Naive B cell (primary cell): ENCODE measurements at regions not wholly inside any gene's neighbourhood (a gene's known extent, or its start where the extent isn't known, plus 50 kb on each side); places are given as distances from the start of the nearest gene placed in this dataset.
"Not testable (repeated sequence)": the region's sequence is repeated elsewhere in the genome, so short reads cannot be mapped to it uniquely, and the experiment has no call there.

Experiments used
- ATAC-seq, 2 donors: fragments of 150-1000 bp; cut with Tn5 transposase; 2 replicates each; pipeline ENCODE4 v1.10.0; 2021; ENCODE audit warnings: low read depth in 2 of 2, mild to moderate bottlenecking in 2 of 2, moderate library complexity in 2 of 2
- DNase-seq: peaks from one replicate; pipeline ENCODE4 v3.0.0; 2022
- H3K27ac Mint-ChIP-seq, 6 donors: one replicate each; pipeline ENCODE4 v1.8.0; 2020 to 2022; ENCODE audit warnings: mild to moderate bottlenecking in 6 of 6, mixed read lengths in 6 of 6, moderate library complexity in 5 of 6, inconsistent platforms in 2 of 6
- H3K27me3 Mint-ChIP-seq, 3 donors: one replicate each; pipeline ENCODE4 v1.8.0; 2021 to 2022; ENCODE audit warnings: mixed read lengths in 3 of 3, mild to moderate bottlenecking in 1 of 3
- H3K36me3 Mint-ChIP-seq, 2 donors: one replicate each; pipeline ENCODE4 v1.8.0; 2020 to 2022; ENCODE audit warnings: mixed read lengths in 2 of 2, inconsistent platforms in 1 of 2, mild to moderate bottlenecking in 1 of 2
- H3K4me1 Mint-ChIP-seq, 3 donors: one replicate each; pipeline ENCODE4 v1.8.0; 2020 to 2022; ENCODE audit warnings: mixed read lengths in 3 of 3, inconsistent platforms in 1 of 3, mild to moderate bottlenecking in 1 of 3, moderate library complexity in 1 of 3
- H3K4me3 Mint-ChIP-seq, 8 donors: one replicate each; pipeline ENCODE4 v1.8.0; 2020 to 2022; ENCODE audit warnings: mild to moderate bottlenecking in 8 of 8, mixed read lengths in 8 of 8, moderate library complexity in 8 of 8, inconsistent platforms in 2 of 8
- H3K9me3 Mint-ChIP-seq, 7 donors: one replicate each; pipeline ENCODE4 v1.8.0; 2020 to 2022; ENCODE audit warnings: mixed read lengths in 7 of 7, mild to moderate bottlenecking in 5 of 7, inconsistent platforms in 2 of 7, moderate library complexity in 1 of 7

DNA sequence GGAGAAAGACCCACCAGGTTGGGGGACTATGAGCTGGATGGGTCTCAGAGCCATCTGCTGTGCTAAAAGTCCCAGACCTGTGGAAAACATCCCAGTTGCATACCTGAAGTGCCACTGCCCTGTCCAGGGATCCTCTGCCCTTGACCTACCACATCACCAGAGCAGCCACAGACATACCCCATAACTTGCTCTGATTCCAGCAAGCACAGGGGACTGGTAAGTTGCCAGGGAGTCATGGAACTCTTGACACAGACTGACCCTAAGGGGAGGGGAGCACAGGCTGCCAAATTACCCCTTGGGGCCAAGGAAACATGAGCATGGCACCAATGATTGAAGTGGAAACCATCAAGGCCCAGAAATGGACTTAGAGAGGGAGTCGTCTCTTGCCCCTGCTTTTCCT lies 1335.1 kb upstream of the ALCAM start:
- no peak for DNase-seq
- no peaks in the 10 kb centered on the region for H3K4me1 Mint-ChIP-seq
- ATAC-seq, result no peak
- H3K9me3 Mint-ChIP-seq, result peaks cover 0 to 6% (median 0%) of the 10 kb centered on the region in 7 donors
- no peak overlapping the region for H3K27ac Mint-ChIP-seq
- no peaks in the 10 kb centered on the region for H3K27me3 Mint-ChIP-seq
- no peaks in the 10 kb centered on the region for H3K36me3 Mint-ChIP-seq
- H3K4me3 Mint-ChIP-seq, result no peak overlapping the region

DNA sequence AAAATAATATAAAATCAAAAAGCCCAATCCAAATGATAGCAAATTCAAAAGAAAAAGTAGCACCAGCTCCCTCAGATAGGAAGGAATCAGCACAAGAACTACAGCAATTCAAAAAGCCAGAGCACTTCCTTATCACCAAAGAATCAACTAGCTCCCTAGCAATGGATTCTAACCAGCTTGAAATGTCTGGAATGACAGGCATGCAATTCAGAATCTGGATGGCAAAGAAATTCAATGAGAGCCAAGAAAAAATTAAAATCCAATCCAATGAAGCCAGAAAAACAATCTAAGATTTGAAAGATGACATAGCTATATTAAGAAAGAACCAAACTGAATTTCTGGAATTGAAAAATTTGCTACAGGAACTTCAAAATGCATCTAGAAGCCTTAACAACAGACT lies 1334.4 kb upstream of the ALCAM start:
- H3K4me1 Mint-ChIP-seq, result no peaks in the 10 kb centered on the region
- DNase-seq (no peak), ATAC-seq (no peak)
- H3K4me3 Mint-ChIP-seq, result no peak overlapping the region
- no peaks in the 10 kb centered on the region for H3K36me3 Mint-ChIP-seq
- no peak overlapping the region for H3K27ac Mint-ChIP-seq
- H3K9me3 Mint-ChIP-seq, result peaks cover 0 to 6% (median 1%) of the 10 kb centered on the region in 7 donors
- no peaks in the 10 kb centered on the region for H3K27me3 Mint-ChIP-seq

DNA sequence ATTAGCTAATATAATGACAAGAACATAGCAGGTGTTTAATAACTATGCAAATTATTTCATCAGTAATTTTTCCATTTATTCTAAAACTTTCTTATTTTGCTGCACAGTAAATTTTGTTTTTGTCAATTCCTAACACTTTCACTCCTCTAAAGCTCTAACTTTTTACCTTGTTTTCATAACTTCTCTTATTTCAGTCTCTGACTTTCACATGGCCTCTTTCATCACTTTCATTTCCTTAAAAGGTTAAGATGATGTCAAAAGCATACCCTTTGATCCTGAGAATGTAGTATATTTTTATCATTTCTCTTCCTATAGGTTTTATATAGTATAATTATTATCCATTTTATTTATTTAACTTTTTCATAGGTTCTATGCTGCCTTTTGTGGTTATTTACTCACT lies 1325.8 kb upstream of the ALCAM start:
- Mint-ChIP-seq H3K36me3 (no peaks in the 10 kb centered on the region), H3K9me3 (peaks cover 1 to 11% (median 6%) of the 10 kb centered on the region in 7 donors), H3K27ac (no peak overlapping the region), H3K4me1 (no peaks in the 10 kb centered on the region), H3K27me3 (no peaks in the 10 kb centered on the region), H3K4me3 (no peak overlapping the region)
- DNase-seq (no peak), ATAC-seq (peak in 1 of 2 donors; percentile 33)

DNA sequence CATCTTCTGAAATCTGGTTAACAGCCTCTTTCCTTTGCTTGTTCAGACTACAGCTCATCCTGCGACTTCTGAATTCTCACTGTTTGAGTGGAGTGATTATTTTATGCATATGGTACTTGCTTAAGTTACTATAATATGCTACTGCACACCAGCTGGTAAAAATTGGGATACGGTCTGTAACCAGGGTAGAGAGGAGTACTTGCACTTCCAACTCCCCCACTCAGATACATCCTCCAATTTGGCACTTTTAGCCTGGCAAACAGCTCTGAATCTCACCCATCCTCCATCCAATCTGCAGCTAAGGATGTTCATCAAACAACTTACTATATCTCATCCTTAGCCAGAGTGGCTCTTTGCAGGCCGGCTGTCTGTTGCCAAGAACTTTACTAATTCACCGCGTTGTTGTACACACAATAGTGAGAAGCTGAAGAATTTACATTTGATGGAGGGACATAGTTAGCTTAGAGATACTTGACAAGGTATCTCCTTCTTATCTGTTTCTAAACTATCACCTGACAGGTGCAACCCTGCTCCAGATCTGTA lies 1323.6 kb upstream of the ALCAM start:
- not testable (repeated sequence) for H3K36me3 Mint-ChIP-seq, DNase-seq, H3K27me3 Mint-ChIP-seq, H3K4me1 Mint-ChIP-seq, H3K4me3 Mint-ChIP-seq, H3K27ac Mint-ChIP-seq, ATAC-seq
- H3K9me3 Mint-ChIP-seq, result peaks cover 0 to 11% (median 4%) of the 10 kb centered on the region in 7 donors

DNA sequence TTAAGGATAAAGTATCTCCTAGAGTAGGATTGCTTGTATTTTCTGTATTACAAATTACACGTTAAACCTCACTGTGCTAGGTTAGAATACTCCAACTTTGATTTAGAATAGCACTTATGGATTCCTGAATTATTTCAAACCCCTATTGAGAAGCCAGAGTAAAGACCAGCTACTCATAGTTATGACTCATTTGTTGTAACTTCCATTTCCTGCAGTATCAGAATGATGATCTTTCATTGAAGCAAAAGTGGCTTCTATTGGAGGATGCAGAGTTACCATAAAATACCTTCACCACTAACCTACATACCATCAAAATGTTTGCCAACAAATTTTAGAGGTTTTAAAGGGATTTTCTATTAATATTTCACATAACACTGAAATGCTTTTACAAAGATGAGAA lies 1322.7 kb upstream of the ALCAM start:
- no peaks in the 10 kb centered on the region for H3K4me1 Mint-ChIP-seq
- H3K27me3 Mint-ChIP-seq, result no peaks in the 10 kb centered on the region
- peaks cover 0 to 4% (median 2%) of the 10 kb centered on the region in 7 donors for H3K9me3 Mint-ChIP-seq
- no peaks in the 10 kb centered on the region for H3K36me3 Mint-ChIP-seq
- no peak overlapping the region for H3K27ac Mint-ChIP-seq
- ATAC-seq (no peak), DNase-seq (no peak)
- H3K4me3 Mint-ChIP-seq, result no peak overlapping the region

DNA sequence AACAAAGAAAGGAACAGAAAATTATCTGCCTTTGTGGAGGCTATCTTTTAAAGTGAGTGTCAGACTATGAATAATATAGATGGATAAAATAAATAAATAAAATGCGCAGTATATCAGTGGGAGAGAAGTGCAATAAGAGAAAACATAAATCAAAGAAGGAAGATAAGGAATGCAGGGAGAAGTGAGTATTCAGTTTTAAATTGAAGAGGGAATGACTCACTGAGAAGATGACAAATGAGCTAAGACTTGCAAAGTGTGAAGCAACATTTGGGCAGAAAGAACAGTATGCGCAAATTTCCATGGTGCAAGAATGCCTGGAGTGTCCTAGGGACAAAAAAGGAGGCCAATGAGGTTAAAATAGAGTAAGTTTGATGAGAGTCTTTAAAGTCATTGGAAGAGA lies 1300.1 kb upstream of the ALCAM start:
- H3K27ac Mint-ChIP-seq, result no peak overlapping the region
- DNase-seq, result no peak
- H3K9me3 Mint-ChIP-seq, result peaks cover 0 to 4% (median 0%) of the 10 kb centered on the region in 7 donors
- H3K4me1 Mint-ChIP-seq, result no peaks in the 10 kb centered on the region
- ATAC-seq, result no peak
- no peaks in the 10 kb centered on the region for H3K27me3 Mint-ChIP-seq
- H3K4me3 Mint-ChIP-seq, result peak overlapping the region in 1 of 8 donors; percentile 35
- no peaks in the 10 kb centered on the region for H3K36me3 Mint-ChIP-seq

DNA sequence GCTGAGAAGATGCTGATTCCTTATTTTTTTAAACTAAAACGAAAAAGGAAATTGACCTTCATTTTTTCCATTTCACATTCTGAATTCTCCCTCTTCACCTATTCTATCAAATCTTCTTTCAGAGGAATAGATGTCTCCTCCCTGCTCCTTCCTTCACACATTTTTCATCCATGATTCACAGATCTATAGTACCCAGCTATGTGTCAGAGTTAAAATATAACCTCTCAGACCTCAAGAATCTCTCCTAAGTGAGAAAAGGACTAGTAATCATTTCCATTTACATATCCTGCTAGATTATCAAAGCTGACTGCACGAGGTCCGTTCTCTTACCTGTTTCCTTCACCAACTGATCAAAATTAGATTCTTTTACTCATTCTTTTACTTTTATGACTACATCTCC lies 1297.6 kb upstream of the ALCAM start:
- DNase-seq (no peak), ATAC-seq (no peak)
- Mint-ChIP-seq H3K27me3 (no peaks in the 10 kb centered on the region), H3K27ac (no peak overlapping the region), H3K36me3 (no peaks in the 10 kb centered on the region), H3K9me3 (peaks cover 0 to 10% (median 4%) of the 10 kb centered on the region in 7 donors), H3K4me1 (no peaks in the 10 kb centered on the region), H3K4me3 (no peak overlapping the region)

DNA sequence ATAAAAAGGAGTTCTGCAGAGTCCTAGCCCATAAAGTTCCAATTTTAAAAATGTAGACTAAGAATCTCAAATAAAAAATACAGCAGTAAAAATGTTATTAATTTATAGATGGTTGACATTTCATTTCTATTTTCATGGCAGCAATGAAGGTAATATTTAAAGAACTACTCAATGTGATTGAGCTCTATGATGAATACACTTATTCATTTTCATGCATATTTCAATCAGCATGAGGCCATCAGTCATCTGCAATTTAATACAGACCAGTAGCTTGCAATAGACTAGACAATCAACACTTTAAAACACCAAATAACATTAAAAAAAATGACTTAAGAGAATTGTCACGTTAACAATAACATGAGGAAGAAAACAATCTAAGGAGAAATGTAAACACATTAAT lies 1295.8 kb upstream of the ALCAM start:
- ATAC-seq (no peak), DNase-seq (no peak)
- no peak overlapping the region for H3K27ac Mint-ChIP-seq
- no peaks in the 10 kb centered on the region for H3K36me3 Mint-ChIP-seq
- peaks cover 0 to 10% (median 2%) of the 10 kb centered on the region in 7 donors for H3K9me3 Mint-ChIP-seq
- no peaks in the 10 kb centered on the region for H3K4me1 Mint-ChIP-seq
- H3K27me3 Mint-ChIP-seq, result no peaks in the 10 kb centered on the region
- H3K4me3 Mint-ChIP-seq, result no peak overlapping the region

DNA sequence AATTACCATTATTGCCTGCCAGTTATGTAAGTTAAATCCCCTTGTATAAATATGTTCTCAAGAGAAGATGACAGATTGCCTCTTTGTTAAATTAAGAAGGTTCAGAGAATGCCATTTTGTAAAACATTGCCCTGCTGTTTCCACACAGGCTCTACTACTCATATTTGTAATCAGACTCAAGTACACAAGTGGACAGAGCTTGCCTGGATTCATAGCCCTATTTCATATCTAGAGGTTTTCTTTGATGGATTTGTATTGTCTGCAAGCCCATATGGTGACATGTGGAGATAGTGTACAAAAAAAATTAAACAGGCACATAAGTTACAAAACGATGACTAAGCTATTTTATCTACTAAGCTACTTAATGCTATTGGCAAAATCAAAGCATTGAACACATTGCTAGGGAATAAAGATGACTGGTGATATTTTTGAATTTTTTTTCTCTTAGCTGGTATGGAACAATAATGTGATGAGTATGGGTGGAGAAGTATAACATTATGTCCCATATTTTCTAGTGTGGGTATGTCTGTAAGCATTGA lies 1286.6 kb upstream of the ALCAM start:
- no peaks in the 10 kb centered on the region for H3K27me3 Mint-ChIP-seq
- peaks cover 0 to 8% (median 0%) of the 10 kb centered on the region in 7 donors for H3K9me3 Mint-ChIP-seq
- no peaks in the 10 kb centered on the region for H3K36me3 Mint-ChIP-seq
- DNase-seq (no peak), ATAC-seq (no peak)
- no peaks in the 10 kb centered on the region for H3K4me1 Mint-ChIP-seq
- H3K4me3 Mint-ChIP-seq, result no peak overlapping the region
- no peak overlapping the region for H3K27ac Mint-ChIP-seq

DNA sequence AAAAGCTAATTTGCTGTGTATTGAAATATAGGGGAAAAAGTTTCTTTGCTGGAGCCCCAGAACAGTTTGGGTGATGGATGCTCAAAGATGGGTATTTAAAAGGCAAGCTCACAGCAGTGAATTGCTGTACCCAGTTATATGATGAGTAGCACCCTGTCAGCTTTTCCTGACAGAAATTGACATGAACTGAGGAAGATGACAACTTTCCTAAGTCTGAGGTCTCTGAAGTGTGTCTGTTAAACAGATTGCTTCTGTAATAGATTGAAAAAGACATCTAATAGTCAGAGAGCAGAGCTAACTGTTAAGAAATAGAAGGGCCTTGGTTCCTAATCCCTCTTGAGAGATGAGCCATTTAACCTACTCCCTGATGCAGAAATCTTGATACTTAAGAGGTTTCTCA lies 1278.0 kb upstream of the ALCAM start:
- Mint-ChIP-seq H3K36me3 (no peaks in the 10 kb centered on the region), H3K27ac (no peak overlapping the region), H3K27me3 (no peaks in the 10 kb centered on the region), H3K4me3 (no peak overlapping the region), H3K4me1 (no peaks in the 10 kb centered on the region), H3K9me3 (peaks cover 5 to 24% (median 11%) of the 10 kb centered on the region in 7 donors)
- DNase-seq (no peak), ATAC-seq (no peak)

DNA sequence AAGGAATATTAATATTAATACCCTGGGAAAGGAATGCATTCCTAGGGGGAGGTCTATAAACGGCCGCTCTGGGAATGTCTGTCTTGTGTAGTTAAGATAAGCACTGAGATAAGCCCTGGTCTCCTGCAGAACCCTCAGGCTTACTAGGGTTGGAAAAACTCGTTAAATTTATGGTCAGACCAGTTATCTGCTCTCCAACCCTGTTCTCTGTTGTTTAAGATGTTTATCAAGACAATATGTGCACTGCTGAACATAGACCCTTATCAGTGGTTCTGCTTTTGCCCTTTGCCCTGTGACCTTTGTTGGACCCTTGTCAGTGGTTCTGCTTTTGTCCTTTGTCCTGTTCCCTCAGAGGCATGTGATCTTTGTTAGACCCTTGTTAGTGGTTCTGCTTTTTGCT lies 1276.7 kb upstream of the ALCAM start:
- not testable (repeated sequence) for DNase-seq, ATAC-seq, H3K4me1 Mint-ChIP-seq, H3K36me3 Mint-ChIP-seq, H3K27ac Mint-ChIP-seq, H3K27me3 Mint-ChIP-seq, H3K4me3 Mint-ChIP-seq
- peaks cover 5 to 24% (median 10%) of the 10 kb centered on the region in 7 donors for H3K9me3 Mint-ChIP-seq

DNA sequence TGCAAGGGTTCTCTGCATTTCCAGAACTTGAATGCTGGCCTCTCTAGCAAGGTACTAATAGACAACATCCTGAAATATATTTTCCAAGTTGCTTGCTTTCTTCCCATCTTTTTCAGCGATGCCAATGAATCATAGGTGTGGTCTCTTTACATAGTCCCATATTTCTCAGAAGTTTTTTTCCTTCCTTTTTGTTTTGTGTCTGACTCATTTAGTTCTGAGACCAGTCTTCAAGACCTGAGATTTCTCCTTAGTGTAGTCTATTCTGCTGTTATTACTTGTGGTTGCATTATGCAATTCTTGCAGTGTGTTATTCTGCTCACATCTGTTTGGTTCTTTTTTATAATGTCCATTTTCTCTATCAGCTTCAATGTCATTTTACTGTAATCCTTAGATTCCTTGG lies 1265.0 kb upstream of the ALCAM start:
- Mint-ChIP-seq H3K4me3 (no peak overlapping the region), H3K9me3 (peaks cover 0 to 3% (median 0%) of the 10 kb centered on the region in 7 donors)
- no peak for ATAC-seq

DNA sequence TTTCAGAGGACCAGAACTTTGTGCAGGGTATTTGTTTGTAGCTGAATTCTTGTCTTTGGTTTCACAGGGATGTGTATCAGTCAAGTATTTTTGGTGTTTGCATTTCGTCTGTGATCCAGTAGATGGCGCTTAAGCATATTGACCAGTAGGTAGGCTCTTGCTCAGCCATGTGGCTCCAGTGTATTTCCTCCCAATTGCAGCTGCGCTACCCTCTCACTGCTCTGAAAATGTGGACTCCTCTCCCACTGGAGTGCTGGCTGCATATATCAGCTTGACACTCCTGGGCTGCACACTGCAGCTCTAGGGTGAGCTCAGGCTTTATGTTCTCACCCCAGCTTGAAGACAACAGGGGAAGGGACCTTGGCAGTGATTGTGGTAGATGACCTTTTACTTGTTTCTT lies 1264.3 kb upstream of the ALCAM start:
- Mint-ChIP-seq H3K9me3 (peaks cover 0 to 3% (median 0%) of the 10 kb centered on the region in 7 donors), H3K4me1 (peaks cover 0 to 4% (median 0%) of the 10 kb centered on the region in 3 donors), H3K4me3 (no peak overlapping the region), H3K27ac (no peak overlapping the region), H3K27me3 (no peaks in the 10 kb centered on the region), H3K36me3 (no peaks in the 10 kb centered on the region)
- peak; percentile 37 for DNase-seq
- peak; percentile 71 to 79 for ATAC-seq

More for the DNA sequence above, 1265.0 kb upstream of the ALCAM start:
- H3K4me1 Mint-ChIP-seq, result peaks cover 0 to 4% (median 0%) of the 10 kb centered on the region in 3 donors
- no peak for DNase-seq
- no peak overlapping the region for H3K27ac Mint-ChIP-seq
- H3K36me3 Mint-ChIP-seq, result no peaks in the 10 kb centered on the region
- H3K27me3 Mint-ChIP-seq, result no peaks in the 10 kb centered on the region

DNA sequence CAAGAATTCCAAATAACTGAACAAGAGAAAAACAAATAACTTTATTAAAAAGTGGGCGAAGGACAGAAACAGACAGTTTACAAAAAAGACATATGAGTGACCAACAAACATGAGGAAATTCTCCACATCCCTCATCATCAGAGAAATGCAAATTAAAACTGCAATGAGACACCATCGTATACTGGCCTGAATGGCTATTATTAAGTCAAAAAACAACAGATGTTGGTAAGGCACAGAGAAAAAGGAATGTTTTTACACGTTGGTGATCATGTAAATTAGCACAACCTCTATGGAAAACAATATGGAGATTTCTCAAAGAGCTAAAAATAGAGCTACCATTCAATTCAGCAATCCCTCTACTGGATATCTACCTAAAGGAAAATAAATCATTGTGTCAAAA lies 1260.4 kb upstream of the ALCAM start:
- no peak overlapping the region for H3K27ac Mint-ChIP-seq
- no peak overlapping the region for H3K4me3 Mint-ChIP-seq
- no peaks in the 10 kb centered on the region for H3K9me3 Mint-ChIP-seq
- H3K27me3 Mint-ChIP-seq, result no peaks in the 10 kb centered on the region
- DNase-seq (no peak), ATAC-seq (no peak)
- H3K4me1 Mint-ChIP-seq, result peaks cover 0 to 4% (median 0%) of the 10 kb centered on the region in 3 donors
- no peaks in the 10 kb centered on the region for H3K36me3 Mint-ChIP-seq

DNA sequence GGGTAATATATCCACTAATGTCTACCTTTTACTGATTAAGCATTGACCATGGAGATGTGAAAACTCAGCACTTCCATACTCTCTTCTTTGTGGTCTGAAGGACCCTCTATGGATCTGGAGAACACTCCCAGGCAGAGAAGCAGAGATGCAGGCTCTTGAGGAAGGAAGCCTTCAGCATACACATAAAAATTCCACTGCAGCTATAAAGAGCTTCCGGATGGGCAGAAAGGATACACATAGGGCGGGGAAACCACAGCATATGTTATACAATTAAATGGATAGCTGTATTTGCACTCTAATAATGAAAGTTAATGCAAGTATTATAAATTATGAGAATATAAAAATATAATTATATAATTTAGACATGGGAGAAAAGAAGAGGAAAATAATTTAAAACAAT lies 1258.2 kb upstream of the ALCAM start:
- no peaks in the 10 kb centered on the region for H3K27me3 Mint-ChIP-seq
- H3K9me3 Mint-ChIP-seq, result peaks cover 0 to 2% (median 0%) of the 10 kb centered on the region in 7 donors
- DNase-seq (no peak), ATAC-seq (no peak)
- no peak overlapping the region for H3K27ac Mint-ChIP-seq
- no peak overlapping the region for H3K4me3 Mint-ChIP-seq
- H3K36me3 Mint-ChIP-seq, result no peaks in the 10 kb centered on the region
- no peaks in the 10 kb centered on the region for H3K4me1 Mint-ChIP-seq
